IMR-90 (cell line): ENCODE measurements at regions not wholly inside any gene's neighbourhood (a gene's known extent, or its start where the extent isn't known, plus 50 kb on each side); places are given as distances from the start of the nearest gene placed in this dataset.

Experiments used
- ATAC-seq: fragments of 200-7000 bp; cut with Tn5 transposase; 2 replicates; pipeline ENCODE4 v1.9.1; 2020; ENCODE audit warnings: low read depth, mild to moderate bottlenecking, moderate library complexity
- BruUV-seq: library from RNA; stranded (reverse); fragments of 400-500 nt; replicated peaks from 2 replicates; lab custom pipeline; 2021; lab: Mats Ljungman, UMichigan
- CTCF ChIA-PET: fragments of 300-600 bp; formaldehyde crosslinking; extraction: SDS; loops from one replicate; lab custom pipeline; 2021; ENCODE audit warnings: antibody characterized with exemption; lab: Yijun Ruan, JAX
- POLR2A ChIA-PET: fragments of 300-600 bp; sonication (Branson Sonifier 250); formaldehyde crosslinking; loops from one replicate; lab custom pipeline; 2022; ENCODE audit warnings: antibody characterized with exemption; ENCODE audit not compliant: unreplicated experiment; lab: Charles Lee
- DNase-seq: peaks from one replicate; pipeline ENCODE4 v3.0.0; 2013
- H2AFZ ChIP-seq: replicated peaks from 2 replicates; pipeline ENCODE3; 2013; ENCODE audit warnings: low read length, mild to moderate bottlenecking; ENCODE audit not compliant: poor library complexity
- H2AK5ac ChIP-seq: 2 replicates; pipeline ENCODE4 v1.6.1; 2013; ENCODE audit warnings: low read depth, low read length, inconsistent platforms
- H2AK9ac ChIP-seq: replicated peaks from 2 replicates; pipeline ENCODE3; 2013; ENCODE audit warnings: mild to moderate bottlenecking, low read depth, low read length, moderate library complexity; ENCODE audit not compliant: poor library complexity
- H2BK120ac ChIP-seq: 2 replicates; pipeline ENCODE4 v1.6.1; 2013; ENCODE audit warnings: low read depth, low read length, inconsistent platforms
- H2BK15ac ChIP-seq: 3 replicates; pipeline ENCODE4 v1.6.1; 2013; ENCODE audit warnings: low read depth, low read length, inconsistent platforms
- H2BK20ac ChIP-seq: 2 replicates; pipeline ENCODE4 v1.6.1; 2013; ENCODE audit warnings: low read depth, mild to moderate bottlenecking, inconsistent platforms, low read length, moderate library complexity
- H2BK5ac ChIP-seq: 2 replicates; pipeline ENCODE4 v1.6.1; 2013; ENCODE audit warnings: mild to moderate bottlenecking, low read depth, low read length, inconsistent platforms; ENCODE audit not compliant: poor library complexity, severe bottlenecking
- H3K14ac ChIP-seq: replicated peaks from 2 replicates; pipeline ENCODE4 v1.6.1; 2013; ENCODE audit warnings: low read depth, low read length, inconsistent platforms
- H3K18ac ChIP-seq: 2 replicates; pipeline ENCODE4 v1.6.1; 2013; ENCODE audit warnings: low read depth, low read length, control low read depth
- H3K23ac ChIP-seq: 2 replicates; pipeline ENCODE4 v1.6.1; 2013; ENCODE audit warnings: low read depth, low read length, inconsistent platforms
- H3K27ac ChIP-seq: 2 replicates; pipeline ENCODE4 v1.5.1; 2013; ENCODE audit warnings: mild to moderate bottlenecking, control low read depth, low read length; ENCODE audit not compliant: insufficient read depth
- H3K27me3 ChIP-seq: 2 replicates; pipeline ENCODE4 v1.6.1; 2013; ENCODE audit warnings: low read length; ENCODE audit not compliant: control insufficient read depth, insufficient read depth
- H3K36me3 ChIP-seq: 2 replicates; pipeline ENCODE4 v1.6.1; 2013; ENCODE audit warnings: low read length, mixed read lengths; ENCODE audit not compliant: control insufficient read depth, insufficient read depth
- H3K4ac ChIP-seq: 2 replicates; pipeline ENCODE4 v1.6.1; 2013; ENCODE audit warnings: low read depth, low read length, inconsistent platforms
- H3K4me1 ChIP-seq: 2 replicates; pipeline ENCODE4 v1.6.1; 2013; ENCODE audit warnings: low read length, mixed read lengths; ENCODE audit not compliant: control insufficient read depth, insufficient read depth
- H3K4me2 ChIP-seq: 2 replicates; pipeline ENCODE4 v1.6.1; 2013; ENCODE audit warnings: low read depth, mild to moderate bottlenecking, control low read depth, low read length, moderate library complexity
- H3K4me3 ChIP-seq: 2 replicates; pipeline ENCODE4 v1.5.1; 2013; ENCODE audit warnings: low read depth, mild to moderate bottlenecking, control low read depth, low read length, moderate library complexity; ENCODE audit not compliant: insufficient read depth
- H3K56ac ChIP-seq: 2 replicates; pipeline ENCODE4 v1.6.1; 2013; ENCODE audit warnings: low read length, inconsistent platforms; ENCODE audit not compliant: insufficient read depth; ENCODE audit errors: extremely low read depth
- H3K79me1 ChIP-seq, 2 experiments: 2 replicates each; pipeline ENCODE4 v1.6.1; 2013; ENCODE audit warnings: low read length in 2 of 2, inconsistent platforms in 1 of 2, low read depth in 1 of 2
- H3K9ac ChIP-seq: 2 replicates; pipeline ENCODE4 v1.6.1; 2013; ENCODE audit warnings: low read depth, low read length, control low read depth
- H3K9me1 ChIP-seq: 2 replicates; pipeline ENCODE4 v1.6.1; 2013; ENCODE audit warnings: low read length, inconsistent platforms; ENCODE audit not compliant: insufficient read depth
- H3K9me3 ChIP-seq: 2 replicates; pipeline ENCODE4 v1.6.1; 2013; ENCODE audit warnings: low read length; ENCODE audit not compliant: control insufficient read depth, insufficient read depth
- H4K20me1 ChIP-seq: 2 replicates; pipeline ENCODE4 v1.6.1; 2013; ENCODE audit warnings: low read length, inconsistent platforms; ENCODE audit not compliant: insufficient read depth
- H4K5ac ChIP-seq: 2 replicates; pipeline ENCODE4 v1.6.1; 2013; ENCODE audit warnings: mild to moderate bottlenecking, low read depth, low read length, control low read depth
- H4K8ac ChIP-seq, 2 experiments: 2 replicates each; pipeline ENCODE4 v1.6.1; 2013; ENCODE audit warnings: low read depth in 2 of 2, low read length in 2 of 2, control low read depth in 1 of 2, inconsistent platforms in 1 of 2
- H4K91ac ChIP-seq: 2 replicates; pipeline ENCODE4 v1.6.1; 2013; ENCODE audit warnings: low read depth, low read length, inconsistent platforms; ENCODE audit not compliant: insufficient read depth
- FOS ChIP-seq: fragments of 150-350 bp; IDR thresholded peaks from 2 replicates; pipeline ENCODE4 v1.6.1; 2016; ENCODE audit warnings: low read depth, low read length
- WGBS, 2 experiments: methylation state at CpG; one replicate each; pipeline versions ENCODE4 v1.1.5 to v1.1.7; 2013; ENCODE audit warnings: missing lambda C conversion rate in 2 of 2; ENCODE audit not compliant: insufficient read length in 1 of 2; ENCODE audit errors: extremely low coverage in 2 of 2; 5-methylcytosine and 5-hydroxymethylcytosine counted together
- dilution Hi-C: fragments of 300-500 bp; cut with HindIII; formaldehyde crosslinking; loops from one replicate; pipeline ENCODE4 v1.14.3; 2018; ENCODE audit warnings: low sequenced_read_pairs; ENCODE audit not compliant: unreplicated experiment
- in situ Hi-C: fragments of 300-500 bp; cut with MboI; formaldehyde crosslinking; loops from 3 replicates; pipeline ENCODE4 v1.14.3; 2019; ENCODE audit warnings: low sequenced_read_pairs, inconsistent platforms, mixed read lengths
- intact Hi-C: fragments of 100-400 bp; cut with micrococcal nuclease; formaldehyde crosslinking; loops from 2 replicates; pipeline ENCODE4 v1.10.0; 2022
- TF ChIP-seq, protein P1 (sequence below): conservative IDR thresholded peaks from 2 replicates; pipeline ENCODE4 v1.5.1; 2012; ENCODE audit warnings: mild to moderate bottlenecking, low read depth, low read length, improper control_type of control experiment

DNA sequence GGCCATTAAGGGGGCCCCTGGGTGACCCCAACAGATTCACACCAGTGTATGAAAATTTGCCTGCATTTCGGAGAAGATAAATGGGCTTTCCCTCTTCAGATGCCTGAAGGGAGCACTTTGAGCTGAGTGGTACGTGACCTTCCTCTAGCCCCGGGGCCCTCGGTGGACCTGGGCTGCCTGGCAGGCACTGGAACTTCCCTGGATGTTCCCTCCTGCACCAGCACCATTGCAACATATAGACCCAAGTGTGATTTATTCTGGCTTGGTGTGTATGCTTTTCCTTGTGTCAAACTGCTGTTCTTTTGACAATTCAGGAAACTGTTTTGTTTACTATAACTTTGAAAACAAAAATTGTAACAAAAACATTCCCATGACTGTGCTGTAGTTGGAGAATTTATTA is 93.8 kb downstream of the TNFRSF13B start:
- H3K56ac ChIP-seq = no peak overlapping the region
- no peak overlapping the region for H4K91ac ChIP-seq
- TF ChIP-seq, protein P1, sequence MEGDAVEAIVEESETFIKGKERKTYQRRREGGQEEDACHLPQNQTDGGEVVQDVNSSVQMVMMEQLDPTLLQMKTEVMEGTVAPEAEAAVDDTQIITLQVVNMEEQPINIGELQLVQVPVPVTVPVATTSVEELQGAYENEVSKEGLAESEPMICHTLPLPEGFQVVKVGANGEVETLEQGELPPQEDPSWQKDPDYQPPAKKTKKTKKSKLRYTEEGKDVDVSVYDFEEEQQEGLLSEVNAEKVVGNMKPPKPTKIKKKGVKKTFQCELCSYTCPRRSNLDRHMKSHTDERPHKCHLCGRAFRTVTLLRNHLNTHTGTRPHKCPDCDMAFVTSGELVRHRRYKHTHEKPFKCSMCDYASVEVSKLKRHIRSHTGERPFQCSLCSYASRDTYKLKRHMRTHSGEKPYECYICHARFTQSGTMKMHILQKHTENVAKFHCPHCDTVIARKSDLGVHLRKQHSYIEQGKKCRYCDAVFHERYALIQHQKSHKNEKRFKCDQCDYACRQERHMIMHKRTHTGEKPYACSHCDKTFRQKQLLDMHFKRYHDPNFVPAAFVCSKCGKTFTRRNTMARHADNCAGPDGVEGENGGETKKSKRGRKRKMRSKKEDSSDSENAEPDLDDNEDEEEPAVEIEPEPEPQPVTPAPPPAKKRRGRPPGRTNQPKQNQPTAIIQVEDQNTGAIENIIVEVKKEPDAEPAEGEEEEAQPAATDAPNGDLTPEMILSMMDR = no peak
- no peak for TF ChIP-seq FOS
- no peak overlapping the region for H3K4me2 ChIP-seq
- no peak overlapping the region for H3K23ac ChIP-seq
- H2AK5ac ChIP-seq = no peak overlapping the region
- H3K4me3 ChIP-seq = no peak overlapping the region
- H2BK15ac ChIP-seq = no peak overlapping the region
- no peak overlapping the region for H2BK5ac ChIP-seq
- H3K4me1 ChIP-seq = no peaks in the 10 kb centered on the region
- no peaks in the 10 kb centered on the region for H3K79me1 ChIP-seq
- no peak overlapping the region for H3K14ac ChIP-seq
- DNase-seq (no peak), ATAC-seq (no peak)
- H3K18ac ChIP-seq = no peak overlapping the region
- H3K27ac ChIP-seq = no peak overlapping the region
- WGBS, 2 experiments = 13% methylated on average over 1 of the region's 4 CpGs; no CpG with 5 or more reads in 1 of the 2 experiments
- no peaks in the 10 kb centered on the region for H3K36me3 ChIP-seq
- no peak overlapping the region for H3K9ac ChIP-seq
- intact Hi-C loops = no loop called here
- no TSS peak for BruUV-seq
- no peak overlapping the region for H4K8ac ChIP-seq
- H3K9me3 ChIP-seq = peaks cover 2% of the 10 kb centered on the region
- H3K9me1 ChIP-seq = no peaks in the 10 kb centered on the region
- H4K5ac ChIP-seq = no peak overlapping the region
- ChIA-PET POLR2A (no interaction called here), CTCF (no interaction called here)
- H3K4ac ChIP-seq = no peak overlapping the region
- H2BK20ac ChIP-seq = no peak overlapping the region
- H2AFZ ChIP-seq = no peak overlapping the region
- H3K27me3 ChIP-seq = peaks cover 10% of the 10 kb centered on the region
- H2BK120ac ChIP-seq = no peak overlapping the region
- in situ Hi-C loops = no loop called here
- H2AK9ac ChIP-seq = no peak overlapping the region
- dilution Hi-C loops = no loop called here
- H4K20me1 ChIP-seq = no peaks in the 10 kb centered on the region
